GM12878 (cell line): ENCODE measurements at regions not wholly inside any gene's neighbourhood (a gene's known extent, or its start where the extent isn't known, plus 50 kb on each side); places are given as distances from the start of the nearest gene placed in this dataset.

Source experiments
- ATAC-seq: fragments of 200-7000 bp; cut with Tn5 transposase; 3 replicates; pipeline ENCODE4 v1.9.1; 2020; ENCODE audit warnings: mild to moderate bottlenecking, moderate library complexity
- BruUV-seq: library from RNA; stranded (reverse); fragments of 400-500 nt; replicated peaks from 2 replicates; lab custom pipeline; 2021; lab: Mats Ljungman, UMichigan
- CTCF ChIA-PET: fragments of 300-600 bp; sonication (Branson Sonifier 250); formaldehyde crosslinking; extraction: SDS; loops from one replicate; lab custom pipeline; 2021; ENCODE audit warnings: inconsistent platforms; lab: Yijun Ruan, JAX
- POLR2A ChIA-PET: fragments of 350-600 bp; formaldehyde crosslinking; extraction: SDS; loops from one replicate; lab custom pipeline; 2021; ENCODE audit warnings: inconsistent platforms; lab: Charles Lee
- RAD21 ChIA-PET: fragments of 300-600 bp; sonication (Branson Sonifier 250); formaldehyde crosslinking; loops from one replicate; lab custom pipeline; 2023; ENCODE audit warnings: antibody characterized with exemption; ENCODE audit not compliant: unreplicated experiment; lab: Charles Lee
- SMC1A ChIA-PET: fragments of 300-600 bp; sonication (Branson Sonifier 250); formaldehyde crosslinking; loops from one replicate; lab custom pipeline; 2023; ENCODE audit not compliant: unreplicated experiment, uncharacterized antibody; lab: Charles Lee
- DNase-seq: peaks from one replicate; pipeline ENCODE4 v3.0.0-alpha.2; 2011; ENCODE audit warnings: low read depth, low spot score
- FAIRE-seq: peaks from 3 replicates; lab custom pipeline; 2011; peaks lifted over from hg19 to GRCh38; lab: Jason Lieb, UNC
- H2AFZ ChIP-seq: 2 replicates; pipeline ENCODE4 v1.6.0; 2011; ENCODE audit warnings: low read depth, low read length, control low read depth; ENCODE audit not compliant: control insufficient read depth
- H3K27ac ChIP-seq: 2 replicates; pipeline ENCODE4 v1.5.1; 2011; ENCODE audit warnings: control low read depth; ENCODE audit not compliant: control insufficient read depth, insufficient read depth
- H3K27me3 ChIP-seq, 2 experiments: replicated peaks in 1 of 2; 2 replicates each; pipeline versions ENCODE4 v1.6.0 to v1.6.1; 2011; ENCODE audit warnings: low read length in 1 of 2; ENCODE audit not compliant: control insufficient read depth in 2 of 2, insufficient read depth in 2 of 2
- H3K36me3 ChIP-seq, 2 experiments: 2 replicates each; pipeline ENCODE4 v1.5.1; 2011; ENCODE audit warnings: low read length in 1 of 2; ENCODE audit not compliant: control insufficient read depth in 2 of 2, insufficient read depth in 2 of 2
- H3K4me1 ChIP-seq: 2 replicates; pipeline ENCODE4 v1.6.1; 2011; ENCODE audit warnings: mild to moderate bottlenecking, low read length, moderate library complexity, mixed read lengths; ENCODE audit not compliant: control insufficient read depth, insufficient read depth
- H3K4me2 ChIP-seq: 2 replicates; pipeline ENCODE4 v1.6.0; 2011; ENCODE audit warnings: control low read depth; ENCODE audit not compliant: control insufficient read depth, insufficient read depth
- H3K4me3 ChIP-seq: fragments of 200-600 bp; sonication (generic); 2 replicates; pipeline ENCODE4 v1.5.1; 2016
- H3K79me2 ChIP-seq: 2 replicates; pipeline ENCODE4 v1.6.0; 2011; ENCODE audit warnings: low read length; ENCODE audit not compliant: control insufficient read depth, insufficient read depth
- H3K9ac ChIP-seq: 2 replicates; pipeline ENCODE4 v1.8.0; 2011; ENCODE audit warnings: low read length, control low read depth, mixed read lengths; ENCODE audit not compliant: control insufficient read depth, insufficient read depth
- H3K9me3 ChIP-seq: replicated peaks from 3 replicates; pipeline ENCODE4 v1.5.1; 2011; ENCODE audit warnings: mild to moderate bottlenecking, low read length; ENCODE audit not compliant: control insufficient read depth, insufficient read depth
- H4K20me1 ChIP-seq: 2 replicates; pipeline ENCODE4 v1.6.0; 2011; ENCODE audit not compliant: control insufficient read depth, insufficient read depth
- NFXL1 ChIP-seq: fragments of 450-650 bp; IDR thresholded peaks from 2 replicates; pipeline ENCODE4 v1.6.1; 2017; ENCODE audit warnings: antibody characterized with exemption, mild to moderate bottlenecking, borderline replicate concordance
- RAD21 ChIP-seq: IDR thresholded peaks from 2 replicates; pipeline ENCODE4 v1.6.1; 2011; ENCODE audit warnings: mild to moderate bottlenecking, low read depth, low read length, moderate library complexity; ENCODE audit not compliant: insufficient read depth
- SMC3 ChIP-seq: IDR thresholded peaks from 2 replicates; pipeline ENCODE4 v1.6.1; 2011; ENCODE audit warnings: low read length, improper control_type of control experiment, borderline replicate concordance
- WGBS: methylation state at CpG from one replicate; pipeline ENCODE4 v1.1.6; 2016; ENCODE audit warnings: low lambda C conversion rate; ENCODE audit not compliant: insufficient replicate concordance, insufficient coverage; ENCODE audit errors: missing lambda C conversion rate; 5-methylcytosine and 5-hydroxymethylcytosine counted together
- in situ Hi-C: fragments of 300-500 bp; cut with MboI; formaldehyde crosslinking; loops from 9 replicates; pipeline ENCODE4 v1.14.3; 2018; ENCODE audit warnings: mixed read lengths
- intact Hi-C: fragments of 100-400 bp; cut with micrococcal nuclease; formaldehyde crosslinking; loops from one replicate; pipeline ENCODE4 v1.14.2; 2022; ENCODE audit not compliant: unreplicated experiment
- TF ChIP-seq, protein P1 (sequence below): fragments of 450-650 bp; formaldehyde crosslinking; IDR thresholded peaks from 2 replicates; pipeline ENCODE4 v1.4.0; 2020; ENCODE audit warnings: mild to moderate bottlenecking, moderate library complexity
- TF ChIP-seq, protein P2 (sequence below), 3 experiments: IDR thresholded peaks in 2 of 3; conservative IDR thresholded peaks in 1 of 3; 2 replicates each; pipeline ENCODE4 v1.5.1; 2011; ENCODE audit warnings: low read depth in 3 of 3, low read length in 3 of 3, mild to moderate bottlenecking in 3 of 3, control low read depth in 2 of 3, moderate library complexity in 2 of 3, inconsistent platforms in 1 of 3, mixed read lengths in 1 of 3; ENCODE audit not compliant: control insufficient read depth in 2 of 3, insufficient read depth in 1 of 3; ENCODE audit errors: extremely low read depth in 1 of 3

- no peak overlapping the region for H3K9ac ChIP-seq
- no peaks in the 10 kb centered on the region for H3K9me3 ChIP-seq
- ChIA-PET RAD21 (interaction anchor here (1.1 to 1.3 kb wide), 3 partner anchors 48 to 76 kb away, joined by 3 read pairs; no protein-coding TSS in a partner anchor), SMC1A (interaction anchor here (0.8 to 1.8 kb wide), 7 partner anchors 10 to 432 kb away, joined by 3 to 5 read pairs (median 3); no protein-coding TSS in a partner anchor), POLR2A (no interaction called here), CTCF (interaction anchor here (0.9 to 1.6 kb wide), 4 partner anchors 11 to 863 kb away, joined by 3 to 4 read pairs (median 4); no protein-coding TSS in a partner anchor)
- H4K20me1 ChIP-seq, result no peaks in the 10 kb centered on the region
- H3K27me3 ChIP-seq, result peaks cover 0 to 5% of the 10 kb centered on the region in 2 experiments; a peak in 2 of 4 replicates
- intact Hi-C loops, result no loop called here
- no peak for FAIRE-seq
- in situ Hi-C loops, result no loop called here
- no TSS peak for BruUV-seq
- H3K4me1 ChIP-seq, result no peaks in the 10 kb centered on the region
- no peak overlapping the region for H2AFZ ChIP-seq
- H3K36me3 ChIP-seq, result no peaks in the 10 kb centered on the region
- no peak overlapping the region for H3K4me2 ChIP-seq
- ATAC-seq, result no peak
- DNase-seq, result no peak
- H3K4me3 ChIP-seq, result no peak overlapping the region
- 1% methylated on average over 4 of the region's 4 CpGs for WGBS
- TF ChIP-seq SMC3 (peak; percentile 12; the same call in 1 of the 2 replicates), NFXL1 (no peak), RAD21 (peak; percentile 49)
- TF ChIP-seq, protein P1, sequence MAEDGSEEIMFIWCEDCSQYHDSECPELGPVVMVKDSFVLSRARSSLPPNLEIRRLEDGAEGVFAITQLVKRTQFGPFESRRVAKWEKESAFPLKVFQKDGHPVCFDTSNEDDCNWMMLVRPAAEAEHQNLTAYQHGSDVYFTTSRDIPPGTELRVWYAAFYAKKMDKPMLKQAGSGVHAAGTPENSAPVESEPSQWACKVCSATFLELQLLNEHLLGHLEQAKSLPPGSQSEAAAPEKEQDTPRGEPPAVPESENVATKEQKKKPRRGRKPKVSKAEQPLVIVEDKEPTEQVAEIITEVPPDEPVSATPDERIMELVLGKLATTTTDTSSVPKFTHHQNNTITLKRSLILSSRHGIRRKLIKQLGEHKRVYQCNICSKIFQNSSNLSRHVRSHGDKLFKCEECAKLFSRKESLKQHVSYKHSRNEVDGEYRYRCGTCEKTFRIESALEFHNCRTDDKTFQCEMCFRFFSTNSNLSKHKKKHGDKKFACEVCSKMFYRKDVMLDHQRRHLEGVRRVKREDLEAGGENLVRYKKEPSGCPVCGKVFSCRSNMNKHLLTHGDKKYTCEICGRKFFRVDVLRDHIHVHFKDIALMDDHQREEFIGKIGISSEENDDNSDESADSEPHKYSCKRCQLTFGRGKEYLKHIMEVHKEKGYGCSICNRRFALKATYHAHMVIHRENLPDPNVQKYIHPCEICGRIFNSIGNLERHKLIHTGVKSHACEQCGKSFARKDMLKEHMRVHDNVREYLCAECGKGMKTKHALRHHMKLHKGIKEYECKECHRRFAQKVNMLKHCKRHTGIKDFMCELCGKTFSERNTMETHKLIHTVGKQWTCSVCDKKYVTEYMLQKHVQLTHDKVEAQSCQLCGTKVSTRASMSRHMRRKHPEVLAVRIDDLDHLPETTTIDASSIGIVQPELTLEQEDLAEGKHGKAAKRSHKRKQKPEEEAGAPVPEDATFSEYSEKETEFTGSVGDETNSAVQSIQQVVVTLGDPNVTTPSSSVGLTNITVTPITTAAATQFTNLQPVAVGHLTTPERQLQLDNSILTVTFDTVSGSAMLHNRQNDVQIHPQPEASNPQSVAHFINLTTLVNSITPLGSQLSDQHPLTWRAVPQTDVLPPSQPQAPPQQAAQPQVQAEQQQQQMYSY (CRISPR knock-in tag), result no peak
- TF ChIP-seq, protein P2, sequence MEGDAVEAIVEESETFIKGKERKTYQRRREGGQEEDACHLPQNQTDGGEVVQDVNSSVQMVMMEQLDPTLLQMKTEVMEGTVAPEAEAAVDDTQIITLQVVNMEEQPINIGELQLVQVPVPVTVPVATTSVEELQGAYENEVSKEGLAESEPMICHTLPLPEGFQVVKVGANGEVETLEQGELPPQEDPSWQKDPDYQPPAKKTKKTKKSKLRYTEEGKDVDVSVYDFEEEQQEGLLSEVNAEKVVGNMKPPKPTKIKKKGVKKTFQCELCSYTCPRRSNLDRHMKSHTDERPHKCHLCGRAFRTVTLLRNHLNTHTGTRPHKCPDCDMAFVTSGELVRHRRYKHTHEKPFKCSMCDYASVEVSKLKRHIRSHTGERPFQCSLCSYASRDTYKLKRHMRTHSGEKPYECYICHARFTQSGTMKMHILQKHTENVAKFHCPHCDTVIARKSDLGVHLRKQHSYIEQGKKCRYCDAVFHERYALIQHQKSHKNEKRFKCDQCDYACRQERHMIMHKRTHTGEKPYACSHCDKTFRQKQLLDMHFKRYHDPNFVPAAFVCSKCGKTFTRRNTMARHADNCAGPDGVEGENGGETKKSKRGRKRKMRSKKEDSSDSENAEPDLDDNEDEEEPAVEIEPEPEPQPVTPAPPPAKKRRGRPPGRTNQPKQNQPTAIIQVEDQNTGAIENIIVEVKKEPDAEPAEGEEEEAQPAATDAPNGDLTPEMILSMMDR (IDR thresholded peaks at IDR 0.05 in 2 of 3, conservative IDR thresholded peaks at IDR 0.05 in 1 of 3; ENCODE audit: control insufficient read depth in 2 of 3, extremely low read depth in 1 of 3, insufficient read depth in 1 of 3, low read depth in 3 of 3, low read length in 3 of 3), result peak in 2 of 3 experiments; percentile 15 to 21; a peak in 1 of 6 replicates
- H3K79me2 ChIP-seq, result no peaks in the 10 kb centered on the region
- no peak overlapping the region for H3K27ac ChIP-seq
Measured at GRCh38 chr15:69604072-69604411, 151.4 kb downstream of the RPLP1 start.
